Esophagus squamous epithelium (tissue), 4 donors: ENCODE measurements at regions not wholly inside any gene's neighbourhood (a gene's known extent, or its start where the extent isn't known, plus 50 kb on each side); places are given as distances from the start of the nearest gene placed in this dataset.

Source experiments
- CTCF ChIP-seq, 6 experiments: fragments of 450-650 bp in 4 of 6; fragments of 200-600 bp in 2 of 6; sonication (generic) in 2 of 6; IDR thresholded peaks; one replicate each; pipeline ENCODE4 v1.5.1; 2016 to 2019; ENCODE audit warnings: antibody characterized with exemption in 6 of 6, mild to moderate bottlenecking in 4 of 6, moderate library complexity in 4 of 6
- POLR2A ChIP-seq, 4 donors: fragments of 450-650 bp; IDR thresholded peaks; one replicate each; pipeline ENCODE4 v1.6.1; 2017; ENCODE audit warnings: antibody characterized with exemption in 4 of 4, mild to moderate bottlenecking in 4 of 4, moderate library complexity in 3 of 4

GRCh38 chr13:76293346-76293745 is 592.9 kb downstream of the KCTD12 start:
- TF ChIP-seq CTCF (IDR thresholded peaks at IDR 0.05), result no peak
- TF ChIP-seq POLR2A (IDR thresholded peaks at IDR 0.05), result no peak
